Suprapubic skin (tissue), 3 donors: ENCODE measurements at regions not wholly inside any gene's neighbourhood (a gene's known extent, or its start where the extent isn't known, plus 50 kb on each side); places are given as distances from the start of the nearest gene placed in this dataset.
"Not testable (repeated sequence)": the region's sequence is repeated elsewhere in the genome, so short reads cannot be mapped to it uniquely, and the experiment has no call there.

Experiments
- CTCF ChIP-seq, 2 donors: fragments of 200-600 bp in 1 of 2; fragments of 450-650 bp in 1 of 2; sonication (generic) in 1 of 2; IDR thresholded peaks; one replicate each; pipeline ENCODE4 v1.5.1; 2016 to 2019; ENCODE audit warnings: antibody characterized with exemption in 2 of 2, mild to moderate bottlenecking in 1 of 2, moderate library complexity in 1 of 2
- POLR2AphosphoS5 ChIP-seq, 3 donors: sonication (generic); formaldehyde crosslinking; IDR thresholded peaks; one replicate each; pipeline ENCODE4 v1.6.1; 2017; ENCODE audit warnings: antibody characterized with exemption in 3 of 3

- not testable (repeated sequence) for TF ChIP-seq CTCF, POLR2AphosphoS5 (IDR thresholded peaks at IDR 0.05)
Observed at GRCh38 chr2:87151835-87152493, 130.3 kb upstream of the PLGLB1 start.
